GM19395 (cell line): ENCODE measurements at regions not wholly inside any gene's neighbourhood (a gene's known extent, or its start where the extent isn't known, plus 50 kb on each side); places are given as distances from the start of the nearest gene placed in this dataset.
"Not testable (repeated sequence)": the region's sequence is repeated elsewhere in the genome, so short reads cannot be mapped to it uniquely, and the experiment has no call there.

ENCODE experiments used
- ATAC-seq: cut with Tn5 transposase; IDR thresholded peaks from one replicate; pipeline ENCODE4 v1.9.1; 2021; ENCODE audit warnings: mild to moderate bottlenecking, moderate library complexity; ENCODE audit not compliant: unreplicated experiment

DNA sequence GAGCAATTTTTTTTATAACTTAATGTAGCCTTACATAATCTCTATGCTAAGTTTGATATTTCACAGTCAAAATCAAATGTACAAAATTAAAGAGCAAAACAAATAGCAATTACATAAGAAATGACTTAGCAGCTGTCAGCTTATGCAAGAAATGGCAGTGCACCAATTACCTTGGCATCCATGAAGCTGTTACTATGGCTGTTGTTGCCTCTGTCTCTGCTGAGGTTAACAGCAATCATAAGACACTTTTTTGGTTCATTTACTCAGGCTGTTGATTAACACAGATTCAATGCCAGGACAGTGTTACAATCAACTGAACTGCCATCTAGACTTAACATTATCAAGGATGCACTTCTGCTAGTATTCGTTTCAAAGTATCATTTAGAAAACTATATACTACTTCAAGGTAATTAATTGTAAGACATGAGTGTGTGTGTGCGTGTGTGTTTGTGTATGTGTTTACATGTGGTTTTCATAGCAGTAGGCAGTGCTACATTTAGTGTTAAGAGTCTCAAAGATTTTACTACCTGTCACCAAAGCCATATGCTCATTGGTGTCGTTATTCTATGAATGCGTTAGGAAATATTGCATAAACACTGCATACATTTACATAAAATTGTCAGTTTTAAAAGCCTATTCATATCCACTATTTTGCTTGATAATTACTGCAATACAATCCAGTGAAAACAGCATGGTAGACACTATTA is 1084.2 kb upstream of the COX7C start:
- no peak for ATAC-seq

DNA sequence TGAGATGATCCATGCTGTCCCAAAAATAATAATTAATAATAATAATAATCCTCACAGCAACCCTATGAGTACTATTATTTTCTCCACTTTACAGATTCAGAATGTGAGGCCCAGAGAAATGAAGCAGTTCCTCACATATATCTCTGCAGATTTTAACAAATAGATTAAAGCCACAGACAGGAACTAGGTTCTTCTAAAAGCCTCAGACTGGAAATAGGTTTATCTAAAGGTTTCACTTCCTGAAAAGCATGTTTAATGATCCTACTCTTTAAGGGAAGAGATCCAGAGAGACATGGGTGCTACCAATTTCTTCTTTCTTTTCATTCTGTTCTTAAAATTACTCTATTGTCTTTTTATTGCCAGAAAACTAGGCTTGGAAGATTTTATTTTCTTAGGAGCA is 1079.4 kb upstream of the COX7C start:
- no peak for ATAC-seq

DNA sequence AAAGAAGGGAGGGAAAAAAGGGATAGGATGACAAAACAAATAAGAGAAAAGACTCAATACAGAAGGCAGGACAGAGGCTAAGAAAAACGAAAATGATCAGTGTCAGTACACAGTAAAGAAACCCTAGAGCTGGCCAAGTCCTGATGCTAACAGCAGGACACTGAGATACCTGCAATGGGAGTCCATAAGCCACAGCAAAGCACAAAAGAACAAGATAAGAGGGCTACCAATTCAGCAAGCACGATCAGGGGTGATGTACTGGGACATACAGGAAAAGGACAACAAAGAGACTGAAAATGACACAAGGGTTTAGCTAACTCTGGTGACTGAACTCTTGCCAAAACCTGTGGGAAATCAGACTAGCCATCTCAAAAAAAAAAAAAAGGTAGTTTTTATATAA is 1072.6 kb upstream of the COX7C start:
- ATAC-seq: no peak

DNA sequence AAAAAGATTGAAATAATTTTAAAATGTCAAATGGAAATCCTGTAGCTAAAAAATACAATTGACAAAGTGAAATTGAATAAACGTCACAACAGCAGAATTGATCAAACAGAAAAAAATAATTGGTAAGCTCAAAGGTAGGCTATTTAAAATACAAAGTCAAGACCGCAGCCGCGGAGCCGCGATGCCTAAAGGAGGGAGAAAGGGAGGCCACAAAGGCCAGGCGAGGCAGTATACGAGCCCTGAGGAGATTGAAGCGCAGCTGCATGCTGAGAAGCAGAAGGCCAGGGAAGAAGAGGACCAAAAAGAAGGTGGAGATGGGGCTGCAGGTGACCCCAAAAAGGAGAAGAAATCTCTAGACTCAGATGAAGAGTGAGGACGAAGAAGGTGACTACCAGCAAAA is 1068.5 kb upstream of the COX7C start:
- ATAC-seq: no peak

DNA sequence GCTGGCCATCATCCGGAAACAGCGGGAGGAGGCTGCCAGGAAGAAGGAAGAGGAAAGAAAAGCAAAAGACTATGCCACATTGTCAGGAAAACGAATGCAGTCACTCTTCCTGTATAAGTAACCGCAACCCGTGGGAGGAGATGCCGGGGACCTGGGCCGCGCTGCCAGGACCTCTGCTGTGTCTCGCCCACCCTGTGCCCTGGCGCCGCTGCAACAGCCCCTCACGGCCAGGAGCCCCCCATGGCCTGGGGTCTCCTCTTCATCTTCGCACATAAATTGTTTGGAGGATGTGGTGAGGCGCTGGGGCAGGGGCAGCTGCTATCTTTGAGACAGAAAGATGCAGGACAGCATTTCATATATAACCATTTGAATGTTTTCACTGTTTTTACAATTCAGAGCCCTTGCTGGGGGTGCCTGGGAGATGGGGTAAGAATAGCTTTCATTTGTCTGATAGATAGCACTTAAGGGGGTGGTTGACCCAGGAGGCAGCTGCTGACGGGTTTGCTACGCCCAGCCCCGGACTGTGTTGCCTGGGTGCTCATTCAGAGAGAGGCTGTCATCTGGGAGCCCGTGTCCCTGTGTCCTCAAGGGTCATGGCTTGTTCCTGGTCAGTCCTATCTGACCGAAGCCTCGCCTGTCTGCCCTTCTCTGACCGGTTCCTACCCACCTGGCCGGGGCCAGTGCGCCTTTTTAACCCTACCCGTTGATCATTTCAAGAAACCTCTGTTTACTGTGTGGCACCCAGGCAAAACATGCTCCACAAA is 1067.7 kb upstream of the COX7C start:
- no peak for ATAC-seq

- ATAC-seq: no peak
Measured at GRCh38 chr5:85556464-85556863, 1061.3 kb upstream of the COX7C start.

- no peak for ATAC-seq
Measured at GRCh38 chr5:85576666-85577065, 1041.1 kb upstream of the COX7C start.

DNA sequence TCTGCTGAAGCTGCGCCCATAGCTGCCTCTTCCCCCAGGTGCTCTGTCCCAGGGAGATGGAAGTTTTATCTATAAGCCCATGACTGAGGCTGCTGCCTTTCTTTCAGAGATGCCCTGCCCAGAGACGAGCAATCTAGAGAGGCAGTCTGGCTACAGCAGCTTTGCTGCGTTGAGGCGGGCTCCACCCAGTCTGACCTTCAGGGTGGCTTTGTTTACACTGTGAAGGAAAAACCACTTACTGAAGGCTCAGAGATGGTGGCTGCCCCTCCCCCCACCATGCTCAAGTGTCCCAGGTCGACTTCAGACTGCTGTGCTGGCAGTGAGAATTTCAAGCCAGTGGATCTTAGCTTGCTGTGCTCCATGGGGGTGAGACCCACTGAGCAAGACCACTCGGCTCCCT is 1029.9 kb upstream of the COX7C start:
- not testable (repeated sequence) for ATAC-seq

- ATAC-seq: not testable (repeated sequence)
Measured at GRCh38 chr5:85588268-85588667, 1029.5 kb upstream of the COX7C start.

DNA sequence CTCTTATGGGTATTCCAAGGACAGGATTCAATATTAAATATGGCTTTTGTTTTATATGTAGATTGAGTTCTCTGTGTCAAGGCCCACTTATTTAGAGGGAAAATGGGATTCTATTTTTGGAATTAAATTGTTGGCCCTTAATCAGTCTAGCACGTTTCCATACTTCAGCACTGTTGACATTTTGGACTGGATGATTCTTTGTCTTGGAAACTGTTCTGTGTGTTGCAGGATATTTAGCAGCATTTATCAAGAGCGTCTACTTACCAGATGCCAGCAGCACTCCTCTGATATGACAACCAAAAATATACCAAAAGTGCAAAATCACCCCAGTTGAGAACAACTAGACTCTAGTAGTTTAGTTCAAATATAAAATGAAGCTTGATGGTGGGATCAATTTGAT is 1027.0 kb upstream of the COX7C start:
- no peak for ATAC-seq

DNA sequence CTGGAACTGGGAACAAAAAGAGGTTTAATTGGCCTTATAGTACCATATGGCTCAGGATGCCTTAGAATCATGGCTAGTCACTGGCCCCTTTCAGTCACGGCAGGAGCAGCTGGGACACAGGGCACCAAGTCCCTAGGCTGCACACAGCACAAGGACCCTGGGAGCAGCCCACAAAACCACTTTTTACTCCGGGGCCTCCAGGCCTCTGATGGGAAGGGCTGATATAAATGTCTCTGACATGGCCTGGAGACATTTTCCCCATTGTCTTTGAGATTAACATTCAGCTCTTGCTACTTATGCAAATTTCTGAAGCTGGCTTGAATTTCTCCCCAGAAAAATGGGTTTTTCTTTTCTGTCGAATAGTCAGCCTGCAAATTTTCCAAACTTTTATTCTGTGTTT is 1026.4 kb upstream of the COX7C start:
- ATAC-seq: no peak

DNA sequence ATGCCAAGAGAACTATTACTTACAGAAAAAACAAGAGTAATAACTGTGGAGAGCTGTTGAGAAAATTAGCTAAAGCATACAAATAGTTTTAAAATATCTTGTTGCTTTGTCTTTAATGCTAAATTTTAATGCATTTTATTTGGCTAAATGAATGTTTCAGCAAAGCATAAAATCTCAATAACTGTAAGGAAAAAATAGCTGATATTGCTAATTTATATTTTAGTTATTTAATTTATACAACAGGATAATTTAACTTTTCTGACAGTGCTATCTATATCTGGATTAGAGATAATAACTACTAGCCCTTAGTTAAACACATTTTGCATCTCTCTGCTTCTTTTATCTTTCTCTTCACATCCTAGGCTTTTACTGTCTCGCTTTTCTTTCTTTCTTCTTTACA is 1014.9 kb upstream of the COX7C start:
- ATAC-seq: no peak

DNA sequence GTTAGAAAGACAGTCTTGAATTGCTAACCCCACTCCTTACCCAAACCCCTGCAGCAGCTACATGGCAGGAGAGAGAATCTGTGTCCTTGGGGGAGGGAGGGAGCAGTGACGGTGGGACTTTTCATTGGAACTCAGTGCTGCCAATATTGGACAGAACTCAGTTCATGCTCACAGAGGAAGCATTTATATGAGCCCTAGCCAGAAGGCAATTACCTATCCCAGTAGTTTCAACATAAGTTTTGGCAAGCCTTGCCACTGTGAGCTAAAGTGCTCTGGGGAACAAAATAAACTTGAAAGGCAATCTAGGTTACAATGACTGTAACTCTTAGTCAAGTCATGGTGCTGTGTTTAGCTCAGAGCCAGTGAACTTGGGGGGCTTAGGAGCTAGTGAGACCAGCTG is 1013.4 kb upstream of the COX7C start:
- ATAC-seq: no peak

GRCh38 chr5:85604786-85605185 is 1013.0 kb upstream of the COX7C start:
- ATAC-seq: no peak

- no peak for ATAC-seq
Measured at GRCh38 chr5:85605381-85605780, 1012.4 kb upstream of the COX7C start.

DNA sequence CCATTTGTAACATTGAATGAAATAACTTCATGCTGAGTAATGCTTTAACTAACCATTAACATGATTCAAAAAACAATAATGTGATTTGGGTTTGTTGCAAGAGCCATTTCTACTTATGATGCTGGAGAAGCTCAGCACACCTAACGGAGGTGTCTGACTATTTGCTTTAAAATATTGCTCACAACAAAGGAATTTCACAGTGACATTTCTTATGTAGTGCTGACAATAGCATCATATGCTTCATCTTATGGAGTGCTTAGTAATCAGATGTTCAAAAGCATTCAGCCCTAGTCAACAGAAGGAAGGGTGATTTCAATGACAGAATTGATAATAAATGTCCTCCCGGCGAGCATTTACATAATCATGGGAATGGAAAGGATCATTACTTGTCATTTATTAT is 1003.3 kb upstream of the COX7C start:
- ATAC-seq: no peak

DNA sequence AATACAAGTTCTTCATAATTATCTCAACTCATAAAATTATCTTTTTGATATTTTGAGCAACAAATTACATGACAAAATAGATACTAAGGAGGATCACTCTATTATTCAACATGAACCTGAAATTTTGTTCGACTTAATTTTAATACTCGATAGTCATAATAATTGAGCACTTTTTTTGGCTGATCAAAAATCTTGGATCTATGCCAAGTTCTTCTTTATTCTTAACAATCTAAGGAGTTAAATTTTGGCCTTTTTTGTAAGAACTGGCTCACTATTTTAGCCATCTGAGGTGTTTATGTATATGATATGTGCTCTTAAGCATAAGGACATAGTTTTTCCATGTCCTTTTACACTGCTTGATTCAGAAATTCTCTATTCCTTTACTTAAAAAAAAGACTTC is 996.1 kb upstream of the COX7C start:
- ATAC-seq: no peak

GRCh38 chr5:85628153-85628552 is 989.6 kb upstream of the COX7C start:
- ATAC-seq: no peak

DNA sequence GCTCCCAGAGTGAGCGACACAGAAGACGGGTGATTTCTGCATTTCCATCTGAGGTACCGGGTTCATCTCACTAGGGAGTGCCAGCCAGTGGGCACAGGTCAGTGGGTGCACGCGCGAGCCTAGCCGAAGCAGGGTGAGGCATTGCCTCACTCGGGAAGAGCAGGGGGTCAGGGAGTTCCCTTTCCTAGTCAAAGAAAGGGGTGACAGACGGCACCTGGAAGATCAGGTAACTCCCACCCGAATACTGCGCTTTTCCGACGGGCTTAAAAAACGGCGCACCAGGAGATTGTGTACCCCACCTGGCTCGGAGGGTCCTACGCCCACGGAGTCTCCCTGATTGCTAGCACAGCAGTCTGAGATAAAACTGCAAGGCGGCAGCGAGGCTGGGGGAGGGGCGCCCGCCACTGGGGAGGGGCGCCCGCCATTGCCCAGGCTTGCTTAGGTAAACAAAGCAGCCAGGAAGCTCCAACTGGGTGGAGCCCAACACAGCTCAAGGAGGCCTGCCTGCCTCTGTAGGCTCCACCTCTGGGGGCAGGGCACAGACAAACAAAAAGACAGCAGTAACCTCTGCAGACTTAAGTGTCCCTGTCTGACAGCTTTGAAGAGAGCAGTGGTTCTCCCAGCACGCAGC is 979.1 kb upstream of the COX7C start:
- not testable (repeated sequence) for ATAC-seq

GRCh38 chr5:85646036-85646435 is 971.7 kb upstream of the COX7C start:
- ATAC-seq: no peak

DNA sequence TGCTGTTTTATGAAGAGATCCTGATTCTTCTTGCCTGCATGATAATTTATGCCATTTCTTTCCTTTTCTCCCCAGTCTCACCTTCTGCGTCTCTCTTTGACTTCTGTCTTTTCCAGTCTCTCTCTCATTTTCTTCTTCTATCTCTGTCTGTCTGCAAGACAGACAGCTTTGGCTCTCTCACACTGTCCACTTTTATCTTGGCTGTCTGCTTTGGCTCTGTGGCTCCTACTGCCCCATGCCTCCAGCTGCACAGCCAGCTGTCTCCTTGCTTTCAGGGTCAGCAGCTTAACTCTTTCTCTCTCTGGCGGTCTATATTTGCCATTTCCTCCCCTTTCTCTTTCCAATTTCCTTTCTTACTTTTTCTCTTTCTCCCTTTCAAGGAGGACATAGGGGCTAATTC is 971.1 kb upstream of the COX7C start:
- no peak for ATAC-seq
